A673 (cell line): ENCODE measurements at regions not wholly inside any gene's neighbourhood (a gene's known extent, or its start where the extent isn't known, plus 50 kb on each side); places are given as distances from the start of the nearest gene placed in this dataset.

Experiments
- EZH2 ChIP-seq: fragments of 200-600 bp; sonication (generic); IDR thresholded peaks from 2 replicates; pipeline ENCODE4 v1.6.1; 2017; ENCODE audit warnings: borderline replicate concordance, low read depth, mild to moderate bottlenecking, mixed read lengths, antibody characterized with exemption, low read length; ENCODE audit not compliant: poor library complexity, severe bottlenecking
- TF ChIP-seq, protein P1 (sequence below): fragments of 300-800, 200-600 bp; sonication (generic); conservative IDR thresholded peaks from 2 replicates; pipeline ENCODE4 v1.5.1; 2017; ENCODE audit warnings: low read depth, mild to moderate bottlenecking, antibody characterized with exemption, low read length, moderate library complexity, mixed read lengths

DNA sequence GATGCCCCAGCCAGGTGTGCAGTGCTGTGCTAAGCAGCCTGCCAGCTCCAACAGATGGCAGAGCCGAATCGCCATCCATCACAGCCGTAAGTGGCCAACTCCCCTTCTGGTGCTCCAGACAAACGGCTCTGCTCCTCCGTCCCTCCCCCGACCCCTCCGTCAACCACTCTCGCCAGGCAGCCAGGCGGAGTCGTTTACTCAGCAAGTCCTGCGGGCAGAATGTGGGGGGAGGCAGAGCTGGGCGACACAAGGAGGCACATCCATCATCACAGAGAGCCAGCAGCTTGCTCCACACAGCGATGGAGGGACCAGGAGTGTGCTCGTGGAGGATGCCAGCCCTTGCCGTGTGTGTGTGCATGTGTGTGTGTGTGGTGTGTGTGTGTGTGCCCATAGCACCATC, 206.6 kb upstream of the GRIK3 start:
- TF ChIP-seq, protein P1, sequence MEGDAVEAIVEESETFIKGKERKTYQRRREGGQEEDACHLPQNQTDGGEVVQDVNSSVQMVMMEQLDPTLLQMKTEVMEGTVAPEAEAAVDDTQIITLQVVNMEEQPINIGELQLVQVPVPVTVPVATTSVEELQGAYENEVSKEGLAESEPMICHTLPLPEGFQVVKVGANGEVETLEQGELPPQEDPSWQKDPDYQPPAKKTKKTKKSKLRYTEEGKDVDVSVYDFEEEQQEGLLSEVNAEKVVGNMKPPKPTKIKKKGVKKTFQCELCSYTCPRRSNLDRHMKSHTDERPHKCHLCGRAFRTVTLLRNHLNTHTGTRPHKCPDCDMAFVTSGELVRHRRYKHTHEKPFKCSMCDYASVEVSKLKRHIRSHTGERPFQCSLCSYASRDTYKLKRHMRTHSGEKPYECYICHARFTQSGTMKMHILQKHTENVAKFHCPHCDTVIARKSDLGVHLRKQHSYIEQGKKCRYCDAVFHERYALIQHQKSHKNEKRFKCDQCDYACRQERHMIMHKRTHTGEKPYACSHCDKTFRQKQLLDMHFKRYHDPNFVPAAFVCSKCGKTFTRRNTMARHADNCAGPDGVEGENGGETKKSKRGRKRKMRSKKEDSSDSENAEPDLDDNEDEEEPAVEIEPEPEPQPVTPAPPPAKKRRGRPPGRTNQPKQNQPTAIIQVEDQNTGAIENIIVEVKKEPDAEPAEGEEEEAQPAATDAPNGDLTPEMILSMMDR = no peak
- no peak for TF ChIP-seq EZH2
